ENCODE measurements at regions not wholly inside any gene's neighbourhood (a gene's known extent, or its start where the extent isn't known, plus 50 kb on each side); places are given as distances from the start of the nearest gene placed in this dataset.
"Not testable (repeated sequence)": the region's sequence is repeated elsewhere in the genome, so short reads cannot be mapped to it uniquely, and the experiment has no call there.

GRCh38 chr13:26483546-26483945 lies 73.9 kb upstream of the WASF3 start:
- DNase-seq (ENCODE audit: low spot score) = no peak

GRCh38 chr13:26484196-26484595 lies 73.3 kb upstream of the WASF3 start:
- DNase-seq (ENCODE audit: low spot score) = no peak

- DNase-seq (ENCODE audit: low spot score) = no peak
Observed at GRCh38 chr13:26485288-26485687, 72.2 kb upstream of the WASF3 start.

- no peak for DNase-seq (ENCODE audit: low spot score)
Observed at GRCh38 chr13:26485786-26486185, 71.7 kb upstream of the WASF3 start.

- DNase-seq (ENCODE audit: low spot score) = no peak
Observed at GRCh38 chr13:26486550-26486949, 70.9 kb upstream of the WASF3 start.

- DNase-seq (ENCODE audit: low spot score) = no peak
Observed at GRCh38 chr13:26487781-26488180, 69.7 kb upstream of the WASF3 start.

- DNase-seq (ENCODE audit: low spot score) = peak; percentile 53
Observed at GRCh38 chr13:26488236-26489003, 69.1 kb upstream of the WASF3 start.

GRCh38 chr13:26492301-26492700 lies 65.2 kb upstream of the WASF3 start:
- DNase-seq (ENCODE audit: low spot score) = not testable (repeated sequence)

- DNase-seq (ENCODE audit: low spot score) = no peak
Observed at GRCh38 chr13:26494571-26495195, 62.8 kb upstream of the WASF3 start.

- DNase-seq (ENCODE audit: low spot score) = no peak
Observed at GRCh38 chr13:26495750-26496149, 61.7 kb upstream of the WASF3 start.

- DNase-seq (ENCODE audit: low spot score) = no peak
Observed at GRCh38 chr13:26497968-26498511, 59.4 kb upstream of the WASF3 start.

GRCh38 chr13:26498656-26499601 lies 58.6 kb upstream of the WASF3 start:
- no peak for DNase-seq (ENCODE audit: low spot score)

GRCh38 chr13:26500618-26501320 lies 56.7 kb upstream of the WASF3 start:
- no peak for DNase-seq (ENCODE audit: low spot score)

- no peak for DNase-seq (ENCODE audit: low spot score)
Observed at GRCh38 chr13:26501641-26502040, 55.8 kb upstream of the WASF3 start.

- DNase-seq (ENCODE audit: low spot score) = no peak
Observed at GRCh38 chr13:26502826-26503225, 54.7 kb upstream of the WASF3 start.

GRCh38 chr13:26503826-26504594 lies 53.5 kb upstream of the WASF3 start:
- DNase-seq (ENCODE audit: low spot score) = no peak

All from D341Med (cell line).